ENCODE measurements at regions not wholly inside any gene's neighbourhood (a gene's known extent, or its start where the extent isn't known, plus 50 kb on each side); places are given as distances from the start of the nearest gene placed in this dataset.

- TF ChIP-seq CTCF (IDR thresholded peaks at IDR 0.05) (no peak), POLR2A (IDR thresholded peaks at IDR 0.05) (no peak)
- no peak overlapping the region for H3K4me3 ChIP-seq
- H3K27me3 ChIP-seq, result no peaks in the 10 kb centered on the region
- no peak overlapping the region for H3K27ac ChIP-seq
- DNase-seq, result no peak
- H3K4me1 ChIP-seq, result no peaks in the 10 kb centered on the region
- H3K9me3 ChIP-seq, result no peaks in the 10 kb centered on the region
- no peaks in the 10 kb centered on the region for H3K36me3 ChIP-seq
Measured at GRCh38 chr17:70834039-70834438, 664.7 kb downstream of the KCNJ2 start.

GRCh38 chr17:70848785-70849184 lies 679.5 kb downstream of the KCNJ2 start:
- TF ChIP-seq CTCF (IDR thresholded peaks at IDR 0.05) (no peak), POLR2A (IDR thresholded peaks at IDR 0.05) (no peak)
- Histone ChIP-seq H3K27me3 (no peaks in the 10 kb centered on the region), H3K4me1 (no peaks in the 10 kb centered on the region), H3K36me3 (no peaks in the 10 kb centered on the region), H3K27ac (no peak overlapping the region), H3K4me3 (no peak overlapping the region), H3K9me3 (no peaks in the 10 kb centered on the region)
- DNase-seq, result no peak

GRCh38 chr17:70855401-70856054 lies 686.2 kb downstream of the KCNJ2 start:
- H3K4me3 ChIP-seq, result no peak overlapping the region
- H3K4me1 ChIP-seq, result no peaks in the 10 kb centered on the region
- H3K27ac ChIP-seq, result no peak overlapping the region
- no peaks in the 10 kb centered on the region for H3K9me3 ChIP-seq
- no peaks in the 10 kb centered on the region for H3K27me3 ChIP-seq
- TF ChIP-seq POLR2A (IDR thresholded peaks at IDR 0.05) (no peak), CTCF (IDR thresholded peaks at IDR 0.05) (no peak)
- H3K36me3 ChIP-seq, result no peaks in the 10 kb centered on the region
- no peak for DNase-seq

GRCh38 chr17:70857351-70857750 lies 688.0 kb downstream of the KCNJ2 start:
- Histone ChIP-seq H3K27me3 (no peaks in the 10 kb centered on the region), H3K4me3 (no peak overlapping the region), H3K4me1 (no peaks in the 10 kb centered on the region), H3K9me3 (no peaks in the 10 kb centered on the region), H3K27ac (no peak overlapping the region), H3K36me3 (no peaks in the 10 kb centered on the region)
- TF ChIP-seq CTCF (IDR thresholded peaks at IDR 0.05) (no peak), POLR2A (IDR thresholded peaks at IDR 0.05) (no peak)
- DNase-seq, result no peak

GRCh38 chr17:70859829-70860228 lies 690.5 kb downstream of the KCNJ2 start:
- no peaks in the 10 kb centered on the region for H3K4me1 ChIP-seq
- H3K36me3 ChIP-seq, result no peaks in the 10 kb centered on the region
- no peaks in the 10 kb centered on the region for H3K9me3 ChIP-seq
- TF ChIP-seq POLR2A (IDR thresholded peaks at IDR 0.05) (no peak), CTCF (IDR thresholded peaks at IDR 0.05) (no peak)
- H3K27me3 ChIP-seq, result no peaks in the 10 kb centered on the region
- no peak overlapping the region for H3K27ac ChIP-seq
- DNase-seq, result no peak
- no peak overlapping the region for H3K4me3 ChIP-seq

- TF ChIP-seq CTCF (IDR thresholded peaks at IDR 0.05), result no peak
- no peak for TF ChIP-seq POLR2A (IDR thresholded peaks at IDR 0.05)
- no peak overlapping the region for H3K4me3 ChIP-seq
- no peak for DNase-seq
- H3K27ac ChIP-seq, result no peak overlapping the region
- H3K27me3 ChIP-seq, result no peaks in the 10 kb centered on the region
- H3K9me3 ChIP-seq, result no peaks in the 10 kb centered on the region
- H3K36me3 ChIP-seq, result no peaks in the 10 kb centered on the region
- no peaks in the 10 kb centered on the region for H3K4me1 ChIP-seq
Measured at GRCh38 chr17:70862295-70862694, 693.0 kb downstream of the KCNJ2 start.

All from Peyer's patch (tissue), 4 donors.